ENCODE measurements at regions not wholly inside any gene's neighbourhood (a gene's known extent, or its start where the extent isn't known, plus 50 kb on each side); places are given as distances from the start of the nearest gene placed in this dataset.

- no peaks in the 10 kb centered on the region for H3K4me1 Mint-ChIP-seq
- peaks cover 3 to 4% of the 10 kb centered on the region in 2 donors for H3K9me3 Mint-ChIP-seq
- no peak overlapping the region for H3K4me3 ChIP-seq (ENCODE audit: low read length)
- no peak for DNase-seq
- no peaks in the 10 kb centered on the region for H3K36me3 Mint-ChIP-seq
- no peaks in the 10 kb centered on the region for H3K9me3 ChIP-seq (ENCODE audit: control insufficient read depth, insufficient read depth, low read length)
- no peaks in the 10 kb centered on the region for H3K4me1 ChIP-seq (ENCODE audit: control insufficient read depth, insufficient read depth, low read length)
- WGBS (ENCODE audit: insufficient coverage): 56% methylated on average over 2 of the region's 2 CpGs
- no peaks in the 10 kb centered on the region for H3K27me3 Mint-ChIP-seq (ENCODE audit: low read depth in 2 of 2)
- intact Hi-C loops (cut with micrococcal nuclease): no loop called here
- no peak overlapping the region for H3K27ac Mint-ChIP-seq
- TF ChIP-seq CTCF (IDR thresholded peaks at IDR 0.05): no peak
- H3K4me3 Mint-ChIP-seq: no peak overlapping the region
- ATAC-seq: no peak
- H3K27me3 ChIP-seq (ENCODE audit: control insufficient read depth, insufficient read depth, low read length): no peaks in the 10 kb centered on the region
- H3K36me3 ChIP-seq (ENCODE audit: control insufficient read depth, insufficient read depth, low read length): no peaks in the 10 kb centered on the region
- H3K27ac ChIP-seq (ENCODE audit: low read length): no peak overlapping the region
Observed at GRCh38 chr7:46145412-46145811, 224.3 kb upstream of the IGFBP3 start.

DNA sequence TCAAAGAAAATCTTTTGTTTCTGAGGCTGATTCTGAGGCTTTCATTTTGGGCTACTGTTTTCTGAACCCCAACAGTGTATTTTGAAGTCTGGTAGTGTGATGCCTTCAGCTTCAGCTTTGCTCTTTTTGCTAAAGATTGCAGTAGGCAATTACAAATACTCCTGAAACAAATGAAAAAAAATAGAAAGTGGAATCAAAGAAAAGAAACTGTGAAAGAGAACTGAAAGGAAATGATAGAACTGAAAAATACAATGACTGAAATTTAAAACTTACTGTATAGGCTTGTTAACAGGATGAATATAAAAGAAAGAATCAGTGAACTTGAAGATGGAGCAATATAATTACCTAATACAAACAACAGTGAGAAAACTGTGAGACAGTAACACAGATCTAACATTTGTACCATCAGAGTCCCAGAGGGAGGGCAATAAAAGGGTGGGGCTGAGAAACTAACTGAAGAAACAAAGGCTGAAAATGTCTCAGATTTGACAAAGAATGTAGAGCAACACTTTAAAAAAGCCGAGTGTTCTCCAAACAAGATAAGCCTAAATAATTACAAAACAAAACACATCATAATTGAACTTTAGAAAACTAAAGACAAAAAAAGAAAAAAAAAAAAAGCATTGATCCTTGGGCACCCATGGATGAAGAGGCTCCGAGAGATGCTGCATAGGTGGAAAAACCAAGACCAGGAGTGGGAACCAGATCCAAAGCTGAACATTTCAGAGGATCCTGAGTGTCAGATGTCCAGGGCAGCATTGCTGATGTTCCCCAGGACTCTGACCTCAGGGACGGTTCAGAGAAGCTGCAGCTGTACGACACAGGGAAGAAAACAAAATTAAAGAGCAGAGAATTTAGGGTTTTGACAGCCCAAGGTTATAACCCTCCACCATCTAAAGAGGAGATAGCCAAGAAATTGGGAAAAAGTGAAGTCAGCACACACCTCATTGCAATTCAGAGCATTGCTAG is 223.2 kb upstream of the IGFBP3 start:
- Mint-ChIP-seq H3K4me3 (no peak overlapping the region), H3K27me3 (ENCODE audit: low read depth in 2 of 2) (no peaks in the 10 kb centered on the region), H3K9me3 (peaks cover 2 to 3% of the 10 kb centered on the region in 2 donors), H3K36me3 (no peaks in the 10 kb centered on the region), H3K4me1 (no peaks in the 10 kb centered on the region), H3K27ac (no peak overlapping the region)
- H3K9me3 ChIP-seq (ENCODE audit: control insufficient read depth, insufficient read depth, low read length): no peaks in the 10 kb centered on the region
- DNase-seq (no peak), ATAC-seq (no peak)
- no peaks in the 10 kb centered on the region for H3K36me3 ChIP-seq (ENCODE audit: control insufficient read depth, insufficient read depth, low read length)
- no peak overlapping the region for H3K27ac ChIP-seq (ENCODE audit: low read length)
- intact Hi-C loops (cut with micrococcal nuclease): no loop called here
- TF ChIP-seq CTCF (IDR thresholded peaks at IDR 0.05): no peak
- H3K27me3 ChIP-seq (ENCODE audit: control insufficient read depth, insufficient read depth, low read length): no peaks in the 10 kb centered on the region
- WGBS (ENCODE audit: insufficient coverage): 82% methylated on average over 3 of the region's 4 CpGs
- H3K4me1 ChIP-seq (ENCODE audit: control insufficient read depth, insufficient read depth, low read length): no peaks in the 10 kb centered on the region
- H3K4me3 ChIP-seq (ENCODE audit: low read length): no peak overlapping the region

- H3K4me3 ChIP-seq (ENCODE audit: low read length): no peak overlapping the region
- H3K9me3 ChIP-seq (ENCODE audit: control insufficient read depth, insufficient read depth, low read length): no peaks in the 10 kb centered on the region
- DNase-seq (no peak), ATAC-seq (no peak)
- 92% methylated on average over 2 of the region's 2 CpGs for WGBS (ENCODE audit: insufficient coverage)
- intact Hi-C loops (cut with micrococcal nuclease): no loop called here
- no peak overlapping the region for H3K27ac Mint-ChIP-seq
- no peaks in the 10 kb centered on the region for H3K36me3 ChIP-seq (ENCODE audit: control insufficient read depth, insufficient read depth, low read length)
- H3K9me3 Mint-ChIP-seq: peaks cover under 1 to 4% of the 10 kb centered on the region in 2 donors
- no peaks in the 10 kb centered on the region for H3K27me3 Mint-ChIP-seq (ENCODE audit: low read depth in 2 of 2)
- no peaks in the 10 kb centered on the region for H3K36me3 Mint-ChIP-seq
- H3K4me1 ChIP-seq (ENCODE audit: control insufficient read depth, insufficient read depth, low read length): no peaks in the 10 kb centered on the region
- no peak overlapping the region for H3K27ac ChIP-seq (ENCODE audit: low read length)
- TF ChIP-seq CTCF (IDR thresholded peaks at IDR 0.05): no peak
- H3K4me1 Mint-ChIP-seq: no peaks in the 10 kb centered on the region
- no peak overlapping the region for H3K4me3 Mint-ChIP-seq
- no peaks in the 10 kb centered on the region for H3K27me3 ChIP-seq (ENCODE audit: control insufficient read depth, insufficient read depth, low read length)
Observed at GRCh38 chr7:46143421-46143820, 222.3 kb upstream of the IGFBP3 start.

GRCh38 chr7:46139079-46139478 is 218.0 kb upstream of the IGFBP3 start:
- no peak for TF ChIP-seq CTCF (IDR thresholded peaks at IDR 0.05)
- intact Hi-C loops (cut with micrococcal nuclease): no loop called here

More at GRCh38 chr7:46139079-46139478, 218.0 kb upstream of the IGFBP3 start:
- Mint-ChIP-seq H3K4me3 (no peak overlapping the region), H3K36me3 (no peaks in the 10 kb centered on the region), H3K27ac (no peak overlapping the region), H3K9me3 (peaks cover 2 to 4% of the 10 kb centered on the region in 2 donors), H3K4me1 (no peaks in the 10 kb centered on the region), H3K27me3 (ENCODE audit: low read depth in 2 of 2) (no peaks in the 10 kb centered on the region)
- Histone ChIP-seq H3K4me3 (ENCODE audit: low read length) (no peak overlapping the region), H3K27me3 (ENCODE audit: control insufficient read depth, insufficient read depth, low read length) (no peaks in the 10 kb centered on the region), H3K27ac (ENCODE audit: low read length) (no peak overlapping the region), H3K36me3 (ENCODE audit: control insufficient read depth, insufficient read depth, low read length) (no peaks in the 10 kb centered on the region), H3K4me1 (ENCODE audit: control insufficient read depth, insufficient read depth, low read length) (no peaks in the 10 kb centered on the region), H3K9me3 (ENCODE audit: control insufficient read depth, insufficient read depth, low read length) (no peaks in the 10 kb centered on the region)
- DNase-seq (no peak), ATAC-seq (no peak)

All from natural killer cell (primary cell).